Hepatocyte (in vitro differentiated cells): ENCODE measurements at regions not wholly inside any gene's neighbourhood (a gene's known extent, or its start where the extent isn't known, plus 50 kb on each side); places are given as distances from the start of the nearest gene placed in this dataset.

Experiments used
- DNase-seq: peaks from one replicate; pipeline ENCODE4 v3.0.0-alpha.2; 2016; ENCODE audit warnings: low spot score
- H2AFZ ChIP-seq: fragments of 200-600 bp; sonication (generic); 2 replicates; pipeline ENCODE4 v1.6.0; 2016; ENCODE audit warnings: antibody characterized with exemption, mild to moderate bottlenecking
- H3K27ac ChIP-seq: fragments of 200-600 bp; sonication (generic); 2 replicates; pipeline ENCODE4 v1.5.1; 2016; ENCODE audit warnings: mild to moderate bottlenecking
- H3K27me3 ChIP-seq: fragments of 200-600 bp; sonication (generic); 2 replicates; pipeline ENCODE4 v1.6.1; 2016
- H3K36me3 ChIP-seq: fragments of 200-600 bp; sonication (generic); replicated peaks from 2 replicates; pipeline ENCODE4 v1.5.1; 2016; ENCODE audit warnings: low read depth; ENCODE audit not compliant: insufficient read depth
- H3K4me1 ChIP-seq: fragments of 200-600 bp; sonication (generic); 2 replicates; pipeline ENCODE4 v1.5.1; 2016; ENCODE audit warnings: mild to moderate bottlenecking, moderate library complexity; ENCODE audit not compliant: insufficient read depth
- H3K4me2 ChIP-seq: fragments of 200-600 bp; sonication (generic); 2 replicates; pipeline ENCODE4 v1.6.0; 2016
- H3K4me3 ChIP-seq: fragments of 200-600 bp; sonication (generic); 2 replicates; pipeline ENCODE4 v1.5.1; 2016; ENCODE audit warnings: mild to moderate bottlenecking
- H3K79me2 ChIP-seq: fragments of 200-600 bp; sonication (generic); 2 replicates; pipeline ENCODE4 v1.6.0; 2017; ENCODE audit warnings: mild to moderate bottlenecking
- H3K9me2 ChIP-seq: fragments of 200-600 bp; sonication (generic); replicated peaks from 2 replicates; pipeline ENCODE4 v1.6.0; 2017; ENCODE audit warnings: mild to moderate bottlenecking; ENCODE audit not compliant: insufficient read depth
- H3K9me3 ChIP-seq: fragments of 200-600 bp; sonication (generic); 2 replicates; pipeline ENCODE4 v1.5.1; 2016; ENCODE audit warnings: low read depth, mild to moderate bottlenecking
- H4K20me1 ChIP-seq: fragments of 200-600 bp; sonication (generic); 2 replicates; pipeline ENCODE4 v1.6.0; 2016; ENCODE audit warnings: mild to moderate bottlenecking; ENCODE audit not compliant: insufficient read depth, poor library complexity, severe bottlenecking
- EZH2 ChIP-seq: fragments of 200-600 bp; sonication (generic); IDR thresholded peaks from 2 replicates; pipeline ENCODE4 v1.6.1; 2016; ENCODE audit warnings: antibody characterized with exemption, mild to moderate bottlenecking, borderline replicate concordance
- EZH2phosphoT487 ChIP-seq: fragments of 200-600 bp; sonication (generic); IDR thresholded peaks from one replicate; pipeline ENCODE4 v1.6.1; 2018; ENCODE audit warnings: antibody characterized with exemption, mild to moderate bottlenecking, low read depth, moderate library complexity; ENCODE audit not compliant: unreplicated experiment, severe bottlenecking
- WGBS: methylation state at CpG from one replicate; pipeline ENCODE4 v1.1.6; 2016; ENCODE audit warnings: low lambda C conversion rate; ENCODE audit errors: missing lambda C conversion rate; 5-methylcytosine and 5-hydroxymethylcytosine counted together
- TF ChIP-seq, protein P1 (sequence below): fragments of 200-600 bp; sonication (generic); IDR thresholded peaks from 2 replicates; pipeline ENCODE4 v1.5.1; 2016; ENCODE audit warnings: antibody characterized with exemption, mild to moderate bottlenecking; ENCODE audit not compliant: poor library complexity

DNA sequence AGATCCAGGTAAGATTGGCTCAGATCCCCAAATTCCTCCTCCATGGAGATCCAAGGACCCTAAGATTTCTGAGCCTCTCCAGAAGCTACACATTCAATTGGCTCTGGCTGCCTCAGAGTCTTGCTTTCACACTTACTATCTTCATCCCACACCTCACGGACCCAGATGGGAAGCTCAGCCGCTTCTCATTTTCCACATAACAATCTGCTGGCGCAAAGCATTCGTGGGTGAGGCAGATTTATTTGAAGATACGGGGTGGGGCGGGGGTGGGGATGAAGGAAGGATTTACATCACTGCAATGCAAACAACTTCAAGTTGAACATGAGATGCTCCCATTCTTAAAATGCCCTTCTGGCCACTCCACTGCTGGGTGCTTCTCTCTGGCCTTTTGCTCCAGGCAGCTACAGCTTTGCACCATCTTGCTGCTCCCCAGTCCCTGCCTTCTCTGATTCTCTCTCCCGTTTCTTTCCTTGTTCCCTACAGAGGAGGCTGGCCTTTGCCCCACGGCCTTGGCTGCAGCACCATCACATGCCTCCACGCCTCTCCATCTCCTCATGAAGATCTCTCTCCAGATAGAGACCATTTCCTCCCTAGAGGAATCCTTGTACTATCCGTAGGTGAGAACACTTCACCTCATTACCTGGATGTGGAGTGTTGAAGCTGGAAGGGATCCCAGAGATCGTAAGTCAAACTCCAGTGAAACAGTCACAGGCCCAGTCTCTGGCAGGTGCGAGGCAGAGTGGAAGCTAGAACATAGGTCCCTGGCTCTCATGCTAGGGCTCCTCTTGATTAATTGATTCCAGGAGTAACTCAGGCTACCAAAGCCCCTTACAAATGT is 175.9 kb downstream of the RPLP1 start:
- no peaks in the 10 kb centered on the region for H3K9me2 ChIP-seq
- H3K27ac ChIP-seq = no peak overlapping the region
- DNase-seq = no peak
- H3K36me3 ChIP-seq = no peaks in the 10 kb centered on the region
- no peak for TF ChIP-seq EZH2phosphoT487
- H3K4me2 ChIP-seq = no peak overlapping the region
- no peaks in the 10 kb centered on the region for H3K4me1 ChIP-seq
- no peak overlapping the region for H2AFZ ChIP-seq
- H3K4me3 ChIP-seq = no peak overlapping the region
- H3K79me2 ChIP-seq = no peaks in the 10 kb centered on the region
- H3K27me3 ChIP-seq = peaks cover 10% of the 10 kb centered on the region
- no peaks in the 10 kb centered on the region for H3K9me3 ChIP-seq
- H4K20me1 ChIP-seq = no peaks in the 10 kb centered on the region
- 86% methylated on average over 12 of the region's 12 CpGs for WGBS

- Histone ChIP-seq H3K4me1 (no peaks in the 10 kb centered on the region), H3K9me3 (no peaks in the 10 kb centered on the region), H3K4me2 (no peak overlapping the region), H3K36me3 (no peaks in the 10 kb centered on the region), H4K20me1 (no peaks in the 10 kb centered on the region), H3K4me3 (no peak overlapping the region), H3K9me2 (no peaks in the 10 kb centered on the region), H3K27me3 (peaks cover 13% of the 10 kb centered on the region), H3K79me2 (no peaks in the 10 kb centered on the region), H2AFZ (no peak overlapping the region), H3K27ac (no peak overlapping the region)
- WGBS = 97% methylated on average over 15 of the region's 15 CpGs
- no peak for DNase-seq
- TF ChIP-seq, protein P1, sequence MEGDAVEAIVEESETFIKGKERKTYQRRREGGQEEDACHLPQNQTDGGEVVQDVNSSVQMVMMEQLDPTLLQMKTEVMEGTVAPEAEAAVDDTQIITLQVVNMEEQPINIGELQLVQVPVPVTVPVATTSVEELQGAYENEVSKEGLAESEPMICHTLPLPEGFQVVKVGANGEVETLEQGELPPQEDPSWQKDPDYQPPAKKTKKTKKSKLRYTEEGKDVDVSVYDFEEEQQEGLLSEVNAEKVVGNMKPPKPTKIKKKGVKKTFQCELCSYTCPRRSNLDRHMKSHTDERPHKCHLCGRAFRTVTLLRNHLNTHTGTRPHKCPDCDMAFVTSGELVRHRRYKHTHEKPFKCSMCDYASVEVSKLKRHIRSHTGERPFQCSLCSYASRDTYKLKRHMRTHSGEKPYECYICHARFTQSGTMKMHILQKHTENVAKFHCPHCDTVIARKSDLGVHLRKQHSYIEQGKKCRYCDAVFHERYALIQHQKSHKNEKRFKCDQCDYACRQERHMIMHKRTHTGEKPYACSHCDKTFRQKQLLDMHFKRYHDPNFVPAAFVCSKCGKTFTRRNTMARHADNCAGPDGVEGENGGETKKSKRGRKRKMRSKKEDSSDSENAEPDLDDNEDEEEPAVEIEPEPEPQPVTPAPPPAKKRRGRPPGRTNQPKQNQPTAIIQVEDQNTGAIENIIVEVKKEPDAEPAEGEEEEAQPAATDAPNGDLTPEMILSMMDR = no peak
These were observed 177.1 kb downstream of the RPLP1 start for GRCh38 chr15:69629631-69630161.

DNA sequence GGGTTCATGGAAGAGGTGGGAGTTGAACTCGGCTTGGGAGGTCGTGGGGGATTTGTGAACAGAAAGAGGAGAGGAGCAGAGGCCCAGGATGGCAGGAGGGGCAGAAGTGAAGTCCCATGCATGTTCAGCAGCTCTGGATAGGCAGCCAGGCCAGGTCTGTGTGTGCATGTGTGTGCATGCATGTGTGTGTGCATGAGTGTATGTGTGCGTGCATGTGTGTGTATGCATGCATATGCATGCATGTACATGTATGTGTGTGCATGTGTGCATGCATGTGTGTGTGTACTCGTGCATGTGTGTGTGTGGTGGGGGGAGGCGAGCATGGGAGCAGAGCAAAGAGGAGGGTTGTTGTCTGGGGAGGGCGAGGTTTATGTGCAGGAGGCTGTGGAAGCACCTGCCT is 178.4 kb downstream of the RPLP1 start:
- TF ChIP-seq, protein P1 = no peak
- TF ChIP-seq EZH2 (no peak), EZH2phosphoT487 (no peak)
- H3K27ac ChIP-seq = no peak overlapping the region
- no peak overlapping the region for H3K4me3 ChIP-seq
- WGBS = 86% methylated on average over 6 of the region's 6 CpGs
- DNase-seq = no peak
- no peaks in the 10 kb centered on the region for H3K36me3 ChIP-seq
- H4K20me1 ChIP-seq = no peaks in the 10 kb centered on the region
- H3K4me2 ChIP-seq = no peak overlapping the region
- H3K9me3 ChIP-seq = no peaks in the 10 kb centered on the region
- H3K27me3 ChIP-seq = peaks cover 13% of the 10 kb centered on the region
- H3K9me2 ChIP-seq = no peaks in the 10 kb centered on the region
- H3K4me1 ChIP-seq = no peaks in the 10 kb centered on the region
- no peaks in the 10 kb centered on the region for H3K79me2 ChIP-seq
- H2AFZ ChIP-seq = no peak overlapping the region

- no peaks in the 10 kb centered on the region for H3K4me1 ChIP-seq
- H3K4me2 ChIP-seq = no peak overlapping the region
- H3K79me2 ChIP-seq = no peaks in the 10 kb centered on the region
- TF ChIP-seq EZH2phosphoT487 (no peak), EZH2 (no peak)
- TF ChIP-seq, protein P1 = no peak
- no peak overlapping the region for H2AFZ ChIP-seq
- H3K27ac ChIP-seq = no peak overlapping the region
- no peaks in the 10 kb centered on the region for H3K9me3 ChIP-seq
- H4K20me1 ChIP-seq = no peaks in the 10 kb centered on the region
- no peaks in the 10 kb centered on the region for H3K9me2 ChIP-seq
- no peak overlapping the region for H3K4me3 ChIP-seq
- DNase-seq = no peak
- no peaks in the 10 kb centered on the region for H3K36me3 ChIP-seq
- H3K27me3 ChIP-seq = peaks cover 17% of the 10 kb centered on the region
- WGBS = 59% methylated on average over 4 of the region's 4 CpGs
These were observed 179.4 kb downstream of the RPLP1 start for GRCh38 chr15:69631978-69632377.
